ENCODE measurements at regions not wholly inside any gene's neighbourhood (a gene's known extent, or its start where the extent isn't known, plus 50 kb on each side); places are given as distances from the start of the nearest gene placed in this dataset.

DNA sequence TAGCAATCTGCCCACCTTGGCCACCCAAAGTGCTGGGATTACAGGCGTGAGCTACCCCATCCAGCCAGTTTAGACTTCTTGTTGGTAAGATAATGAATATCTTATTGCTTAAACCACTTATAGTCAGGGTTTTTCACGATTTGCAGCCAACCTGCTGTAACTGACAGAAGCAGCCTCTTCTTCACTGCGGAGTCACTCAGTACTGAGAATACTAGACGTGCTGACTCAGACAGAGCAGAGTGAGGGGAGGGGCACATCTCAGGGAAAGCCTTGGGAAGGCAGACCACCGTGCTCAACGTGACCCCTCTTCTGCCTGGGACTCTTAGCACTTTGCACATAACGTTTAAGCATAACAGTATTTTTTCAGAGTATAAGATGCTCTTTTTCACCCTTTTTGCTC is 74.3 kb upstream of the ARHGEF7 start:
- no peak for FAIRE-seq
- ChIA-PET CTCF (ENCODE audit: partially characterized antibody) (no interaction called here), POLR2A (ENCODE audit: partially characterized antibody) (no interaction called here)
- Histone ChIP-seq H3K27me3 (replicated peaks in 1 of 4; ENCODE audit: control insufficient read depth in 3 of 4, extremely low read depth in 1 of 4, insufficient read depth in 3 of 4, low read length in 3 of 4) (no peaks in the 10 kb centered on the region), H3K4me2 (ENCODE audit: insufficient read depth in 1 of 2, low read depth in 2 of 2, low read length in 2 of 2) (no peak overlapping the region), H2AK5ac (ENCODE audit: low read depth, low read length) (no peak overlapping the region), H3K4me1 (replicated peaks in 1 of 4; ENCODE audit: control insufficient read depth in 3 of 4, insufficient read depth in 4 of 4, low read length in 3 of 4) (no peaks in the 10 kb centered on the region), H3K23ac (ENCODE audit: insufficient read length) (no peak overlapping the region), H3K4me3 (ENCODE audit: extremely low read depth in 1 of 4, insufficient read depth in 2 of 4, low read depth in 3 of 4, low read length in 4 of 4) (no peak overlapping the region), H3K56ac (replicated peaks; ENCODE audit: insufficient read length, low read depth, low read length) (no peak overlapping the region), H3K4ac (replicated peaks; ENCODE audit: insufficient read length, low read depth, low read length) (no peak overlapping the region), H4K91ac (replicated peaks; ENCODE audit: insufficient read length, low read length) (no peak overlapping the region), H2BK120ac (replicated peaks; ENCODE audit: low read depth, low read length) (no peak overlapping the region), H3K9me3 (ENCODE audit: insufficient read depth in 2 of 2, low read depth in 1 of 2, low read length in 1 of 2) (peaks cover 19 to 20% of the 10 kb centered on the region in 2 experiments), H3K79me2 (ENCODE audit: control insufficient read depth in 1 of 2, insufficient read depth in 2 of 2, low read length in 2 of 2) (no peaks in the 10 kb centered on the region), H2BK20ac (ENCODE audit: low read length) (no peak overlapping the region), H3K9ac (replicated peaks in 1 of 4; ENCODE audit: extremely low read depth in 1 of 4, low read depth in 3 of 4, low read length in 3 of 4) (no peak overlapping the region), H2AFZ (ENCODE audit: low read length) (no peak overlapping the region), H2BK12ac (ENCODE audit: low read depth, low read length) (no peak overlapping the region), H3K23me2 (ENCODE audit: low read depth, low read length) (0 out of 2 replicates have a peak, but pooled peaks cover 3% of the 10 kb centered on the region), H3K14ac (ENCODE audit: insufficient read length) (no peak overlapping the region), H3K36me3 (ENCODE audit: control insufficient read depth in 2 of 4, insufficient read depth in 4 of 4, low read length in 3 of 4) (peaks cover 0 to 4% (median 0%) of the 10 kb centered on the region in 4 experiments; a peak in 1 of 8 replicates), H3K18ac (ENCODE audit: extremely low read depth, low read length) (no peak overlapping the region), H4K5ac (ENCODE audit: insufficient read length, low read depth, low read length) (no peak overlapping the region), H2BK15ac (ENCODE audit: low read length) (no peak overlapping the region), H4K8ac (ENCODE audit: extremely low read depth, insufficient read depth, low read length) (no peak overlapping the region), H3K79me1 (ENCODE audit: low read depth, low read length) (no peaks in the 10 kb centered on the region), H3K27ac (ENCODE audit: low read depth, low read length) (no peak overlapping the region), H4K20me1 (replicated peaks in 1 of 2; ENCODE audit: control insufficient read depth in 1 of 2, insufficient read depth in 2 of 2, low read length in 2 of 2) (peaks cover 0 to 4% of the 10 kb centered on the region in 2 experiments), H2BK5ac (ENCODE audit: low read depth, low read length) (no peak overlapping the region)
- TF ChIP-seq KDM1A (IDR thresholded peaks at IDR 0.05; ENCODE audit: borderline replicate concordance, low read length): no peak
- no peak for TF ChIP-seq MAFK (IDR thresholded peaks at IDR 0.05; ENCODE audit: low read depth, low read length)
- TF ChIP-seq SIRT6 (IDR thresholded peaks at IDR 0.05; ENCODE audit: low read length): no peak
- no peak for TF ChIP-seq NANOG (IDR thresholded peaks at IDR 0.05; ENCODE audit: insufficient read depth, low read depth, low read length, poor library complexity, severe bottlenecking)
- TF ChIP-seq, protein P1, sequence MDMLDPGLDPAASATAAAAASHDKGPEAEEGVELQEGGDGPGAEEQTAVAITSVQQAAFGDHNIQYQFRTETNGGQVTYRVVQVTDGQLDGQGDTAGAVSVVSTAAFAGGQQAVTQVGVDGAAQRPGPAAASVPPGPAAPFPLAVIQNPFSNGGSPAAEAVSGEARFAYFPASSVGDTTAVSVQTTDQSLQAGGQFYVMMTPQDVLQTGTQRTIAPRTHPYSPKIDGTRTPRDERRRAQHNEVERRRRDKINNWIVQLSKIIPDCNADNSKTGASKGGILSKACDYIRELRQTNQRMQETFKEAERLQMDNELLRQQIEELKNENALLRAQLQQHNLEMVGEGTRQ (IDR thresholded peaks at IDR 0.05; ENCODE audit: low read length): no peak
- no peak for TF ChIP-seq HDAC6 (IDR thresholded peaks at IDR 0.05; ENCODE audit: low read depth, low read length)
- TF ChIP-seq POLR2A (IDR thresholded peaks at IDR 0.05; ENCODE audit: control extremely low read depth in 1 of 2, low read depth in 2 of 2, low read length in 2 of 2): no peak
- no peak for TF ChIP-seq TEAD4 (IDR thresholded peaks at IDR 0.05; ENCODE audit: low read depth, low read length)
- WGBS, 2 experiments (ENCODE audit: extremely low coverage in 1 of 2, insufficient coverage in 1 of 2, insufficient read length in 1 of 2, insufficient replicate concordance in 2 of 2, low coverage in 1 of 2, low lambda C conversion rate in 2 of 2, missing lambda C conversion rate in 1 of 2): 82% methylated on average over 7 of the region's 7 CpGs; no CpG with 5 or more reads in 1 of the 2 experiments
- peak in 1 of 2 experiments; percentile 33 for DNase-seq (ENCODE audit: low read depth in 1 of 2, low spot score in 2 of 2)

All from H1 (cell line).